Heart right ventricle (tissue), 16 donors: ENCODE measurements at regions not wholly inside any gene's neighbourhood (a gene's known extent, or its start where the extent isn't known, plus 50 kb on each side); places are given as distances from the start of the nearest gene placed in this dataset.

Experiments used
- ATAC-seq, 8 donors: fragments of 200-7000 bp; cut with Tn5 transposase; one replicate each; pipeline ENCODE4 v1.9.1; 2020; ENCODE audit warnings: mild to moderate bottlenecking in 8 of 8, moderate library complexity in 8 of 8, moderate number of reproducible peaks in 1 of 8
- DNase-seq, 2 donors: peaks; one replicate each; pipeline ENCODE4 v3.0.0-alpha.2; 2020
- H3K27ac ChIP-seq, 10 donors: fragments of 200-600 bp; sonication (generic) in 2 of 10; one replicate each; pipeline versions ENCODE4 v1.5.0 to v1.8.0; 2020 to 2022; ENCODE audit warnings: mild to moderate bottlenecking in 3 of 10
- H3K27me3 ChIP-seq, 7 donors: fragments of 200-600 bp; one replicate each; pipeline ENCODE4 v1.8.0; 2021 to 2022; ENCODE audit warnings: mild to moderate bottlenecking in 2 of 7
- H3K36me3 ChIP-seq, 9 donors: fragments of 200-600 bp; sonication (generic) in 1 of 9; one replicate each; pipeline versions ENCODE4 v1.5.0 to v1.8.0; 2020 to 2022; ENCODE audit warnings: mild to moderate bottlenecking in 2 of 9
- H3K4me1 ChIP-seq, 9 donors: fragments of 200-600 bp; sonication (generic) in 1 of 9; one replicate each; pipeline versions ENCODE4 v1.5.0 to v1.8.0; 2020 to 2022; ENCODE audit warnings: mild to moderate bottlenecking in 4 of 9
- H3K4me3 ChIP-seq, 10 donors: fragments of 200-600 bp; sonication (generic) in 2 of 10; one replicate each; pipeline versions ENCODE4 v1.5.0 to v1.8.0; 2020 to 2022; ENCODE audit warnings: mild to moderate bottlenecking in 7 of 10, moderate library complexity in 2 of 10
- H3K9me3 ChIP-seq, 11 donors: fragments of 200-600 bp in 10 of 11; sonication (generic) in 2 of 11; one replicate each; pipeline versions ENCODE4 v1.5.0 to v1.8.0; 2013 to 2022; ENCODE audit warnings: mild to moderate bottlenecking in 2 of 11, control low read depth in 1 of 11, moderate library complexity in 1 of 11
- WGBS, 2 donors: extraction: QIAGEN DNeasy Blood & Tissue Kit; methylation state at CpG; one replicate each; pipeline ENCODE4 v1.1.7; 2013; ENCODE audit warnings: inconsistent platforms in 1 of 2; 5-methylcytosine and 5-hydroxymethylcytosine counted together
- intact Hi-C, 10 donors: fragments of 100-400 bp; cut with DNase I; formaldehyde crosslinking; loops; one replicate each; pipeline versions ENCODE4 v1.11.1 to v1.14.2; 2022
- TF ChIP-seq, protein P1 (sequence below), 9 donors: fragments of 200-600 bp; sonication (generic) in 2 of 9; IDR thresholded peaks; one replicate each; pipeline versions ENCODE4 v1.5.0 to v1.8.0; 2021 to 2022; ENCODE audit warnings: antibody characterized with exemption in 9 of 9, mild to moderate bottlenecking in 5 of 9, moderate library complexity in 1 of 9
- donor health status: Arrhythmogenic right ventricular cardiomyopathy.
- donor health status: ischemic (EF 13 %, LVEDD 7.1; RV severe dilation, severe dysfunction).
- donor health status: healthy with polysubstance abuse.
- donor health status: DM: no; HTN: yes; CAD: no.
- donor health status: DM: no; HTN: no; CAD: no.
- donor health status: ischemic (EF 25% LVEDD 6.9; RV normal size, moderate dysfunction).
- donor health status: ischemic (EF 25% LVEDD 5.7; RV mildly dilated, moderate dysfunction).
- donor health status: healthy.
- donor health status: DM: yes; HTN: yes; CAD: no.
- donor health status: Ischemic cardiomyopathy.
- donor health status: ischemic (EF 35%, LVEDD 5.7; RV mildly dilated, moderate dysfunction).
- donor health status: nonischemic (EF 11% LVEDD 7.7; RV severe dilation, severe dysfunction).
- donor health status: DM: yes; HTN: yes; CAD: no.
- donor health status: PGD.
- donor health status: ischemic (EF 29% LVEDD 5.4; RV normal size, mild dysfunction).
- donor health status: nonischemic (EF 23%, LVEDD 6.1; RV moderate dilation, normal function).

DNA sequence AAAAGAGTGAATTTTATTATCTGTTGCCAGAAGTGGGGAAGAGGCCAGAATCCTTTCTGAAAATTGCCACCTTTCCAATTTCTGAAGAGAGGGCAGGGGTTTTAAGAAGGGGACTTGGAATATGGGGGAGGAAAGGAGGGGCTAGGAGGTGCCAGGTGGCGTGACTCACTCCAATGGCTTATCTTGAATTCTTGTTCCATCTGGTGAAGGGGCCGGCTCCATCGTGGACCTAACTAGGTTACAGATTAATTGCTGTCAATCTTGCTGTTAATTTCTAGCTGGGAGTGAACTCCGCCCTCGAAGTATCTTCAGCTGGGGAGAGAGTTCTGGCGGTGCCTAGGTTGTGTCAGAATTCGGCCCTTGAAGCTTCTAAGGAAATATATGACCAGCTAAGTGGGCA is 138.7 kb downstream of the YTHDC2 start:
- Histone ChIP-seq H3K4me3 (no peak overlapping the region), H3K27me3 (peaks cover 0 to 5% (median 0%) of the 10 kb centered on the region in 7 donors), H3K4me1 (no peaks in the 10 kb centered on the region), H3K36me3 (no peaks in the 10 kb centered on the region), H3K9me3 (peaks cover 0 to 13% (median 0%) of the 10 kb centered on the region in 11 donors), H3K27ac (no peak overlapping the region)
- intact Hi-C loops, result no loop called here
- WGBS, 2 donors, result 47 to 48% methylated on average over 7 of the region's 7 CpGs
- DNase-seq, result no peak
- no peak for ATAC-seq
- TF ChIP-seq, protein P1, sequence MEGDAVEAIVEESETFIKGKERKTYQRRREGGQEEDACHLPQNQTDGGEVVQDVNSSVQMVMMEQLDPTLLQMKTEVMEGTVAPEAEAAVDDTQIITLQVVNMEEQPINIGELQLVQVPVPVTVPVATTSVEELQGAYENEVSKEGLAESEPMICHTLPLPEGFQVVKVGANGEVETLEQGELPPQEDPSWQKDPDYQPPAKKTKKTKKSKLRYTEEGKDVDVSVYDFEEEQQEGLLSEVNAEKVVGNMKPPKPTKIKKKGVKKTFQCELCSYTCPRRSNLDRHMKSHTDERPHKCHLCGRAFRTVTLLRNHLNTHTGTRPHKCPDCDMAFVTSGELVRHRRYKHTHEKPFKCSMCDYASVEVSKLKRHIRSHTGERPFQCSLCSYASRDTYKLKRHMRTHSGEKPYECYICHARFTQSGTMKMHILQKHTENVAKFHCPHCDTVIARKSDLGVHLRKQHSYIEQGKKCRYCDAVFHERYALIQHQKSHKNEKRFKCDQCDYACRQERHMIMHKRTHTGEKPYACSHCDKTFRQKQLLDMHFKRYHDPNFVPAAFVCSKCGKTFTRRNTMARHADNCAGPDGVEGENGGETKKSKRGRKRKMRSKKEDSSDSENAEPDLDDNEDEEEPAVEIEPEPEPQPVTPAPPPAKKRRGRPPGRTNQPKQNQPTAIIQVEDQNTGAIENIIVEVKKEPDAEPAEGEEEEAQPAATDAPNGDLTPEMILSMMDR (IDR thresholded peaks at IDR 0.05), result no peak

DNA sequence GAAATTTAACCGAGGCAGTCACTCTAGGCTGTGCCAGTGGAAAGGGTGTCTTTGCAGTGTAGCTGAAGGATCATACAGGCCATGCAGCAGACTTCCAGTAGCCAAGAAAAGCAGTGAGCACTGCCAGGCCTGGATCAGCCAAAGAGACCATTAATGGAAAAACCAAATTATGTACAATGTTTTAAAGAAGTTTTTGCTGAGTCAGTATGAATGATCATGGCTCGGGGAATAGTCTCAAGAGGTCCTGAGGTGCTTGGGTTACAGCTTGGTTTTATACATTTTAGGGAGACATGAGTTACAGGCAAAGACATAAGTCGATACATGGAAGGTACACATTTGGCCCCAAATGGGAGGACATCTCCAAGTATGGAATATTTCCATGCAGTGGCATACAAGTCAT is 141.3 kb downstream of the YTHDC2 start:
- Histone ChIP-seq H3K27me3 (no peaks in the 10 kb centered on the region), H3K4me3 (no peak overlapping the region), H3K36me3 (no peaks in the 10 kb centered on the region), H3K27ac (no peak overlapping the region), H3K4me1 (no peaks in the 10 kb centered on the region), H3K9me3 (peaks cover 0 to 13% (median 0%) of the 10 kb centered on the region in 11 donors)
- ATAC-seq, result no peak
- 71 to 75% methylated on average over 3 of the region's 3 CpGs for WGBS, 2 donors
- intact Hi-C loops, result no loop called here
- TF ChIP-seq, protein P1 (IDR thresholded peaks at IDR 0.05), result no peak
- DNase-seq, result no peak

DNA sequence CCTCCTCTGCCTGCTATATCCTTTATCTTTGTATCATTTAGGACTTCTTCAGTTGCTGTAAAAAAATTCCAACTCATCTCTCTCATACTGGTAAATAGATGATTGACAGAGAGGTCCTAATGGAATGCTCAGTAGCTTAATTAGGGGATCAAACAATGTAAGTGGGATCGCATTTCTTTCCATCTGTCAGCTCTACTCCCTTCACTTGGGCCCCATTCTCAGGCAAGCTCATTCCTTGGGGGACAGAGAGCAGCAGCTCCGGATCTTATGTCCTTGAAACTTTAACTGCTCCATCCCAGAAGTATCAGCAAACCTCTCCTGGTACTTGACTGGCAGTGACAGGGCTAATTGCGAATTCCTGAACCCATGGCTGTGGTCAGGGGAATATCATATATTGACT is 146.7 kb downstream of the YTHDC2 start:
- Histone ChIP-seq H3K4me1 (no peaks in the 10 kb centered on the region), H3K27me3 (peaks cover 0 to 13% (median 7%) of the 10 kb centered on the region in 7 donors), H3K4me3 (no peak overlapping the region), H3K27ac (no peak overlapping the region), H3K9me3 (peaks cover 0 to 5% (median 0%) of the 10 kb centered on the region in 11 donors), H3K36me3 (no peaks in the 10 kb centered on the region)
- no peak for ATAC-seq
- TF ChIP-seq, protein P1 (IDR thresholded peaks at IDR 0.05), result no peak
- DNase-seq, result no peak
- WGBS, 2 donors, result 38 to 45% methylated on average over 3 of the region's 3 CpGs
- intact Hi-C loops, result no loop called here

DNA sequence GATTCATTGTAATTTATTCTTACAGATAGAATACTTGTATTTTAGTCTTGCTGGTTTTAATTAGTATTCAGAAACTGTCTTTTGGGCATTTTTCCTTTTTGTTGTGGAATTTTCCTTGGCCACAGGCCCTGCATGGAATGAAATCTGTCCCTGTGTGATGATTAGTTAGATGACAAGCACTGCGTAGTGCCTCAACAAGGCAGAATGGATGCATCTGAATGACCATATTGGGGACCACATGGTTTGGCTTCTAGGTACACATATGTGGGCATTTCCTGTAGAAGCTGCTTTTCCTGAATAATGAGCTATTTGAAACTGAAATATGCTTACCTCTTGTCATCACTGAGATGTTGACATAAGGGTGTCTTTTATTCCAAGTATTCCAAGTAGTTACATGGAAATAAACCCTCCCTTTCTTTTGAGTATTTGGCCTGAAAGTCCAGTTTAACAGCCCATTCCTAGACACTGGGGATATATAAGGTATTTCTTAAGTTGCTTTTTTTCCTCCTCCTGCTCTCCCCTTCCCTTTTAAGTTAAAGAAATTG is 147.3 kb downstream of the YTHDC2 start:
- no peak overlapping the region for H3K27ac ChIP-seq
- H3K36me3 ChIP-seq, result no peaks in the 10 kb centered on the region
- no peak for DNase-seq
- H3K4me1 ChIP-seq, result no peaks in the 10 kb centered on the region
- peaks cover 0 to 5% (median 0%) of the 10 kb centered on the region in 11 donors for H3K9me3 ChIP-seq
- H3K4me3 ChIP-seq, result no peak overlapping the region
- no peak for ATAC-seq
- peaks cover 0 to 13% (median 7%) of the 10 kb centered on the region in 7 donors for H3K27me3 ChIP-seq
- WGBS, 2 donors, result 63 to 75% methylated on average over 1 of the region's 1 CpG
- TF ChIP-seq, protein P1 (IDR thresholded peaks at IDR 0.05), result no peak
- intact Hi-C loops, result no loop called here
